HL-60 (cell line): ENCODE measurements at regions not wholly inside any gene's neighbourhood (a gene's known extent, or its start where the extent isn't known, plus 50 kb on each side); places are given as distances from the start of the nearest gene placed in this dataset.

Source experiments
- DNase-seq, 2 experiments: peaks; one replicate each; pipeline ENCODE4 v3.0.0-alpha.2; 2010 to 2020; ENCODE audit warnings: low read depth in 1 of 2, low spot score in 1 of 2
- H3K27ac ChIP-seq: fragments of 250-450 bp; sonication (Bioruptor Pico); replicated peaks from 2 replicates; pipeline ENCODE4 v1.5.1; 2020; ENCODE audit warnings: mild to moderate bottlenecking, moderate library complexity
- H3K27me3 ChIP-seq: fragments of 250-450 bp; sonication (Bioruptor Pico); 2 replicates; pipeline ENCODE4 v1.5.1; 2021; ENCODE audit warnings: mild to moderate bottlenecking, moderate library complexity; ENCODE audit not compliant: insufficient read depth, poor library complexity, severe bottlenecking
- H3K4me3 ChIP-seq: replicated peaks from 2 replicates; pipeline ENCODE4 v1.5.1; 2011; ENCODE audit warnings: mild to moderate bottlenecking, control low read depth, low read length; ENCODE audit not compliant: insufficient read depth
- GABPA ChIP-seq: IDR thresholded peaks from 2 replicates; pipeline ENCODE4 v1.6.1; 2012; ENCODE audit warnings: low read depth
- POLR2AphosphoS5 ChIP-seq: IDR thresholded peaks from 2 replicates; pipeline ENCODE4 v1.6.1; 2012; ENCODE audit warnings: low read depth
- SPI1 ChIP-seq: IDR thresholded peaks from 2 replicates; pipeline ENCODE4 v1.6.1; 2012; ENCODE audit warnings: low read depth, mild to moderate bottlenecking, borderline replicate concordance
- TF ChIP-seq, protein P1 (sequence below): IDR thresholded peaks from one replicate; pipeline ENCODE4 v1.5.1; 2011; ENCODE audit warnings: low read length, control low read depth, inconsistent platforms; ENCODE audit not compliant: insufficient read depth
- TF ChIP-seq, protein P2 (sequence below): IDR thresholded peaks from 2 replicates; pipeline ENCODE4 v1.6.1; 2012; ENCODE audit warnings: low read depth; ENCODE audit not compliant: insufficient replicate concordance

DNA sequence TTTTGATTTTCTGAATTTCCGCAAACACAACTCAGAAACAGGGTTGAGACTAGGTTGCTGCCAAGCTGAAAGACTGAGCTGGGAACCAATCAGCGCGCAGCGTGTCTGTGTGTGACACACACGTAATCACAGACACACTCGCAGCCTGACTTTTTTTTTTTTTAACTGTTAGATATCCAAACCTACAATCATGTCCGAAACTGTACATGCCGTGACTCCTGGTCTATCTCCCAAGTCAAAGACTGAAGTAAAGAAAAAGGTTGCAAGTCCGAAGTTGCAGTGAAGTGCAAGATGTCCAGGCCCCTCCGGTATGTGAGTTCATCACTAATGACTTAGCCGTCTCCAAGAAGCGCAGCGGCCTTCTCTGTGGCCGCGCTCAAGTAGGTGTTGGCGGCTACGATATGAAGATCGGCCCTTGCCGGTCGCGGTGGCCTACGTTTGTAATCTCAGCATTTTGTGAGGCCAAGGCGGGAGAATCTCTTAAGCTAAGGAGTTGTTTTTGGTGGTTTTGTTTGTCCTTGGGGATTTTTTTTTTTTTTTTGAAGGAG lies 108.2 kb downstream of the HFE start:
- TF ChIP-seq POLR2AphosphoS5 (no peak; the same call in 1 of the 2 replicates), GABPA (no peak), SPI1 (no peak)
- TF ChIP-seq, protein P1, sequence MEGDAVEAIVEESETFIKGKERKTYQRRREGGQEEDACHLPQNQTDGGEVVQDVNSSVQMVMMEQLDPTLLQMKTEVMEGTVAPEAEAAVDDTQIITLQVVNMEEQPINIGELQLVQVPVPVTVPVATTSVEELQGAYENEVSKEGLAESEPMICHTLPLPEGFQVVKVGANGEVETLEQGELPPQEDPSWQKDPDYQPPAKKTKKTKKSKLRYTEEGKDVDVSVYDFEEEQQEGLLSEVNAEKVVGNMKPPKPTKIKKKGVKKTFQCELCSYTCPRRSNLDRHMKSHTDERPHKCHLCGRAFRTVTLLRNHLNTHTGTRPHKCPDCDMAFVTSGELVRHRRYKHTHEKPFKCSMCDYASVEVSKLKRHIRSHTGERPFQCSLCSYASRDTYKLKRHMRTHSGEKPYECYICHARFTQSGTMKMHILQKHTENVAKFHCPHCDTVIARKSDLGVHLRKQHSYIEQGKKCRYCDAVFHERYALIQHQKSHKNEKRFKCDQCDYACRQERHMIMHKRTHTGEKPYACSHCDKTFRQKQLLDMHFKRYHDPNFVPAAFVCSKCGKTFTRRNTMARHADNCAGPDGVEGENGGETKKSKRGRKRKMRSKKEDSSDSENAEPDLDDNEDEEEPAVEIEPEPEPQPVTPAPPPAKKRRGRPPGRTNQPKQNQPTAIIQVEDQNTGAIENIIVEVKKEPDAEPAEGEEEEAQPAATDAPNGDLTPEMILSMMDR, result no peak
- TF ChIP-seq, protein P2, sequence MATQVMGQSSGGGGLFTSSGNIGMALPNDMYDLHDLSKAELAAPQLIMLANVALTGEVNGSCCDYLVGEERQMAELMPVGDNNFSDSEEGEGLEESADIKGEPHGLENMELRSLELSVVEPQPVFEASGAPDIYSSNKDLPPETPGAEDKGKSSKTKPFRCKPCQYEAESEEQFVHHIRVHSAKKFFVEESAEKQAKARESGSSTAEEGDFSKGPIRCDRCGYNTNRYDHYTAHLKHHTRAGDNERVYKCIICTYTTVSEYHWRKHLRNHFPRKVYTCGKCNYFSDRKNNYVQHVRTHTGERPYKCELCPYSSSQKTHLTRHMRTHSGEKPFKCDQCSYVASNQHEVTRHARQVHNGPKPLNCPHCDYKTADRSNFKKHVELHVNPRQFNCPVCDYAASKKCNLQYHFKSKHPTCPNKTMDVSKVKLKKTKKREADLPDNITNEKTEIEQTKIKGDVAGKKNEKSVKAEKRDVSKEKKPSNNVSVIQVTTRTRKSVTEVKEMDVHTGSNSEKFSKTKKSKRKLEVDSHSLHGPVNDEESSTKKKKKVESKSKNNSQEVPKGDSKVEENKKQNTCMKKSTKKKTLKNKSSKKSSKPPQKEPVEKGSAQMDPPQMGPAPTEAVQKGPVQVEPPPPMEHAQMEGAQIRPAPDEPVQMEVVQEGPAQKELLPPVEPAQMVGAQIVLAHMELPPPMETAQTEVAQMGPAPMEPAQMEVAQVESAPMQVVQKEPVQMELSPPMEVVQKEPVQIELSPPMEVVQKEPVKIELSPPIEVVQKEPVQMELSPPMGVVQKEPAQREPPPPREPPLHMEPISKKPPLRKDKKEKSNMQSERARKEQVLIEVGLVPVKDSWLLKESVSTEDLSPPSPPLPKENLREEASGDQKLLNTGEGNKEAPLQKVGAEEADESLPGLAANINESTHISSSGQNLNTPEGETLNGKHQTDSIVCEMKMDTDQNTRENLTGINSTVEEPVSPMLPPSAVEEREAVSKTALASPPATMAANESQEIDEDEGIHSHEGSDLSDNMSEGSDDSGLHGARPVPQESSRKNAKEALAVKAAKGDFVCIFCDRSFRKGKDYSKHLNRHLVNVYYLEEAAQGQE, result no peak
- Histone ChIP-seq H3K27ac (peak overlapping the region; percentile 97), H3K4me3 (peak overlapping the region; percentile 44), H3K27me3 (no peaks in the 10 kb centered on the region)
- DNase-seq, result peak; percentile 67 to 91

DNA sequence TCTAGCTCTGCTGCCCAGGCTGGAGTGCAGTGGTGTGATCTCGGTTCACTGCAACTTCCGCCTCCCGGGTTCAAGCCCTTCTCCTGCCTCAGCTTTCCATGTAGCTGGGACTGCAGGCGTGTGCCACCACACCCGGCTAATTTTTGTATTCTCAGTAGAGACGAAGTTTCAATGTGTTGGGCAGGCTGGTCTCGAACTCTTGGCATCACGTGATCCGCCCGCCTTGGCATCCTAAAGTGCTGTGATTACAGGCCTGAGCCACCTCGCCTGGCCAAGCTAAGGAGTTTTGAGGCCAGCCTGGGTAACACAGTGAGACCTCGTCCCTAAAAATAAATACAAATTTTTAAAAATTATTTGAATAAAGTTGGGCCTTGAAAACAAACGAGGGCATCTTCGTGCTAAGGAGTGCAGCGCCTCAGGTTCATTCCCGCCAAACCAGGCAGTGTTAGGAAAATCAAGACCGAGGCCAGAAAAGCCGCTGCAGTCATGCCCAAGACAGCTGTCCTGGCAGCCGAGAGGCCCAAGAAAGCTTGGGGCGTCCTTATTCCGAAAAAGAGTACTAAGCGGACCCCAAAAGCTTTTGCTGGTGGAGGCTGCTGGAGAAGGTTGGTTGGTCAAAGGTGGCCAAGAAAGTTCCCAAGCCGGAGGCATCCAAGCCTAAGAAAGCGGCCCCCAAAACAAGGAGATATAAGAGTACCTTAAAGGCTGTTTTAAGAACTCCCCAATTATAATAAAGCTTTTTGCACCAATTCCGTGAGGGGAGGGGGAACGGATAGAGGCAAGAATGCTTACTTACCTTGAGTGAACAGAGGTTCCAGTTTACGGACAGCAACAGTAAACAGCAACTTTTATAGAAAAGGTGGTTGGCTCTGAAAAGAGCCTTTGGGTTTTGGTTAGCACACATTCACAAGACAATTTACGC lies 109.0 kb downstream of the HFE start:
- peak overlapping the region; percentile 44 for H3K4me3 ChIP-seq
- DNase-seq, result peak; percentile 26 to 59
- peak; percentile 78; the same call in 1 of the 2 replicates for TF ChIP-seq POLR2AphosphoS5
- TF ChIP-seq, protein P2, result no peak
- no peaks in the 10 kb centered on the region for H3K27me3 ChIP-seq
- H3K27ac ChIP-seq, result peak overlapping the region; percentile 97

DNA sequence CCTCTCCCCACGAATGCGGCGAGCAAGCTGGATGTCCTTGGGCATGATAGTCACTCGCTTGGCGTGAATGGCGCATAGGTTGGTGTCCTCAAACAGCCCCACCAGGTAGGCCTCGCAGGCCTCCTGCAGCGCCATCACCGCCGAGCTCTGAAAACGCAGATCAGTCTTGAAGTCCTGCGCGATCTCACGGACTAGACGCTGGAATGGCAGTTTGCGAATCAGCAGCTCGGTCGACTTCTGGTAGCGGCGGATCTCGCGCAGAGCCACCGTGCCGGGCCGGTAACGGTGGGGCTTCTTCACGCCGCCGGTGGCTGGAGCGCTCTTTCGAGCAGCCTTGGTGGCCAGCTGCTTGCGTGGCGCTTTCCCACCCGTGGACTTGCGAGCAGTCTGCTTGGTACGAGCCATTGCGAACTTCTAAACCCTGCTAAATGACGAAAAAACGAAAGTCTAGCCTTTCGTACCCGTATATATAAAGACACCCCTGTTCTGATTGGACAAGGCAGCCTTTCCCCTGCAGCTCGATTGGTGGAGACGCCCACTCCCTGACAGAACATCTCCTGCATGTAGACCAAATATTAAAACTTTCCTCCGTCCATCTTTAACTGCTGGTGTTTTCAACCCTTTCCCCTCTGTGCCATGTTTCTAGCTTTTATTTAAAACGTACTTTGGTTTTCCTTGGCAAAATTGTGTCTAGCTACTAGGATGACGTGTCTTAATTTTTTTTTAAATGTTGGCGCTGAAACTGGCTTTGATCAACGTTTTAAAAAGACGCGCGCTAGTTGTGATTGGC lies 109.8 kb downstream of the HFE start:
- DNase-seq, result peak; percentile 82 to 95
- TF ChIP-seq GABPA (no peak), POLR2AphosphoS5 (peak; percentile 99), SPI1 (no peak)
- TF ChIP-seq, protein P1, result no peak
- TF ChIP-seq, protein P2, result peak; percentile 59
- Histone ChIP-seq H3K4me3 (peak overlapping the region; percentile 44), H3K27ac (peak overlapping the region; percentile 97), H3K27me3 (no peaks in the 10 kb centered on the region)
